HG03135 (cell line): ENCODE measurements at regions not wholly inside any gene's neighbourhood (a gene's known extent, or its start where the extent isn't known, plus 50 kb on each side); places are given as distances from the start of the nearest gene placed in this dataset.

Experiments
- ATAC-seq: cut with Tn5 transposase; IDR thresholded peaks from one replicate; pipeline ENCODE4 v1.9.1; 2021; ENCODE audit warnings: mild to moderate bottlenecking, moderate library complexity; ENCODE audit not compliant: unreplicated experiment

DNA sequence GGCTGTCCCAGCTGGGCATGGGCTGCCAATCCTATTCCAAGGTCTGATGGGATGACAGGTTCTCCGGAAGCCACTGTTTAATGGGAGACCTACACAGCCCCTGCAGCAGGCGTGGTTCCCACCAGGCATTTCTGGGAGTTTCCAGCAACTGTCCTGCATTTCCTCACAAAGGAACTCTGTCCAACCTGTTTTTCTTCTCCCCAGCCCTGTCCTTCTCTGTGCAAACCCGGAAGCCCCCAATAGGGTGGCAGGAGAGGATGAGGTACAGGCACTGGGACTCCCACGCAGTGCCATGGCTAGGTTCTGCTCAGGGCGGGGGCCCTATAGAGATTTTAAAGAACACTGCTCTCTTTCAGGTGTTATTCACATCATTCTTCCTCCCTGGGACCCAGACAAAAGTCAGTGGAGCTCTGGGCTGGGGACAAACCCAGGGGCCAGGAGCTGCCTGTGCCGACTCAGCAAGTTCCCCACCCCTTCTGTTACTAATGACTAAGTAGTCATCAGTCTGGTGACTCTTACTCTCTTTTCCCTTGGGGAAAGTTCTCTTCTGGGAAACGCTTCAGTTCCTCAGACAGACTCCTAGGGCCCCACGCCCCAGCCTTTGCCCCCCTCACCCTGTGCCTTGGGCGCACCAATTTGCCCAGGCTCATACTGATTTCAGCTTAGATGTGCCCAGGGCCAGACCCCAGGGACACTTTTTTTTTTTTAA, 97.7 kb downstream of the CD47 start:
- no peak for ATAC-seq

DNA sequence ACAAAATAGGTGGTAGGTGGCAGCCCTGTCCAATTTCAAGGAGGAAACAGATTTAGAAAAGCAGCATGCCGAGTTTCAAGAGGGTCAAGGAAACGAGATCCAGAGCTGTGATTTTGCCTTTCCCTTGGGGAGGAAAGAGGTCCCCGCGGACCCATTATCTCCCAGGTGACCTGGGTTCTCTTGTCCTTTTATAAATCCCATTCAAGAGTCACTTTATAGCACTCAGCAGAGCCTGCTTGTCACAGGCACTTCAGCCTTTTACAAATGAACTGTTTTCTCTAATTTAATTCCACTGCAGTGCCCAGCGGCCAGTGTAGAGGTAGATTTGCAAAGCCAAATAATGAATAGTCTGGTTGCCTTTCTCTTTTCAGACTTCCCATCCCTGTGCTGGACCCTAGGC, 99.9 kb downstream of the CD47 start:
- no peak for ATAC-seq

- no peak for ATAC-seq
Observed at GRCh38 chr3:107990433-107990832, 100.4 kb downstream of the CD47 start.

DNA sequence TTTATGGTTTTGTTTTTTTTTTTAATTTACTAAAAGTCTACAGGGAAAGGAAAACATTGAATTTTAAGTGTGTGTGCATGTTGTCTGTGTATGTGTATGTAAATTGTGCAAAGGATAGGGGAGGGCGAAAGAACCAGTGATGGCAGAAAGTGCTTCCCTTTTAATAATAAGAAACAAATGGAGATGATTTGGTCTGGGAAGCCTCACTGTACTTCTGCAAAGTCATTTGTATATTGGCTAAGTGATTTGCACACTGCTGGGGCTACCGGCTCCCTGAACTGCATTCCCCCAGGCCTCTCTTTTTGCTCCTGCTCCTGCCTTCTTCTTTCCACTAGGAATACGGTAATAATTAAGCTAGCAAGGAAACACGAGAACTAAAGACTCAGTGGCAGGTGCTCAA, 101.2 kb downstream of the CD47 start:
- no peak for ATAC-seq

DNA sequence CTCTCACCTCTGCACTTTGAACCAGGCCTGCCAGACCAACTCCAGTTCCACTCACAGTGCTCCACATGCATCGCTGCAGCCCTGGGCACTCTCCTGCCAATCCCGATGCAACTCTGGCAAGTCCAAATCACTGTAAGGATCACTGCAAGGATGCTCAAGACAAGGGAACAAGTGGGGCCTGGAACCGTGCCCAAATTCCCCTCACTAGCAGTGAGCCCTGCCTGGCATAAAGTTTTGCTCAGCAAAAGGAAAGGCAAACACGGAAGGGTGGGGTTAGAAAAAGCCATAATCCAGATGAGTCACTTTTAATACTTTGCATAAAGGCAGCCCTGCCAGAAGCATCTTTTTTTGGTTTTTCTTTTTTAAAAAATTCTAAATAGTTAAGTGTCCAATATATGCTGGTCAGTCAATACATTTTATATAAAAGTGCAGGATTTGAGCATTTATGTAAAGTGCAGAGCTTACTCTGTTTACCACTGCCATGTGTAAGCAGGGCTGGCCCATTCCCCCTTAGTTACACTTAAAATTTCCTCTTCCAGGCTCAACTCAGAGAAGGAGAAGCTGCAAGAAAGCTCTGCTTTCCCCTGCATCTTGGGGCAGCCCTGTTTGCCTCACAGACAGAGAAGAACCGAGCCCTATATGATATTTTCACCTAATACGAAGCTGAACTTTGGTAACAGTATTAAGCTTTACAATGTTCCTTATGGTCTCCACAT, 102.2 kb downstream of the CD47 start:
- ATAC-seq = no peak

DNA sequence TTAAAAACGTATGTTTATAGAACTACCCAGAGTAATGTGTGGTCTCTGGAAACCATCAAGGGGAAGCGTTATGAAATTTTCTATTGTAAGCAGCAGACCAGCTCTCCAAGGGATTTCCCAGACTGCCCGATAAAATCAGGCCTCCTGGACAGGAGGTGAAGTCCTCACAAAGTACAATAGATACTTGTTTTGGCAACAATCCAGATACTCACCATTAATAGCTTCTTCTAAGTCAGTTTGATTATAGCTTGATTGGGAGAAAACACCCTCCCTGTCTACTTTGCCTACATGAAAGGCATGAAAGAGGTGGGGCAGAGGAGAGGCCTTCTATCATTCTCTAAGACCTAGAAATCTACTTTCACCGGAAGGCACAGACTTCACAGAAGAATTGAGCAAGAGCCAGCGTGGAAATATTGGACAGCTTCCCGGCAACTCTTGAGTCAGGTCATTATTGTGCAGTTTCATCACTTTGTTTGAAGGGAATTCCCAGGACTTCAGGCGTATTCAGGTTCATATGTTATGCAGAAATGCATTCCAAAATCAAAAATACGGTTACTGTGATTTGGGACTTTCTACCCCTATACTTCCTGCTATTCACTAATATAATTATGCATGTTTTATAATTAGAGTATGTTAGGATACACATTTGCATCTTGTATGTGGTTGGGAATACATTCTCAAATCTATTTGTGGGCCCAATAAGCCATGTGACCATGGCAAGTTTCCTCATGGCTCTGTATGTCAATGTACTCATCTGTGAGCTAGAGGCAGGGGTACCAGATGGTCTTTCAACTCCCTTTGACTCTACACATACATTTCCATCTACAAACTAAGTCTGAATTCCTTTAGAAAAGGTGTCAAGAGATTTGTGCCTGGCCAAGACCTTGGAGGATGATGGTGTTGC, 103.5 kb downstream of the CD47 start:
- no peak for ATAC-seq

- no peak for ATAC-seq
Observed at GRCh38 chr3:107986505-107986904, 104.3 kb downstream of the CD47 start.

DNA sequence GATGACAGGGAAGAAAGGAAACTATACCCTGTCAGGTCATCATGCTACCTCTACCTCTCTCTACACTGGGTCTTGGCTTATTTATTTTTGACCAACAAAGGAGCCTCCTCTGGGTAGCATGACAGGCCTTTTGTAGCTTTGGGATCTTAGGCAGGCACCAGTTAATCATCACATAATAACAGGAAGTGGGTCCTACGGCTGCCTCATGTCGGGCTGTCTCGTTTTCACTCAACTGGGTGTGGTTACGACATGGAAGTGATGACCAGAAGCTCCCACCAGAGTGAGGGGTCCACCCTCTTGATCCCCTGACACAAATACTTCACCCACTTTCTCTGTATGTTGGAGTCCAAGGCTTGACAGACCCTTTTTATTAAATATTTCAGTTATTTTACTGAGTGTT, 105.3 kb downstream of the CD47 start:
- ATAC-seq = peak; percentile 98

DNA sequence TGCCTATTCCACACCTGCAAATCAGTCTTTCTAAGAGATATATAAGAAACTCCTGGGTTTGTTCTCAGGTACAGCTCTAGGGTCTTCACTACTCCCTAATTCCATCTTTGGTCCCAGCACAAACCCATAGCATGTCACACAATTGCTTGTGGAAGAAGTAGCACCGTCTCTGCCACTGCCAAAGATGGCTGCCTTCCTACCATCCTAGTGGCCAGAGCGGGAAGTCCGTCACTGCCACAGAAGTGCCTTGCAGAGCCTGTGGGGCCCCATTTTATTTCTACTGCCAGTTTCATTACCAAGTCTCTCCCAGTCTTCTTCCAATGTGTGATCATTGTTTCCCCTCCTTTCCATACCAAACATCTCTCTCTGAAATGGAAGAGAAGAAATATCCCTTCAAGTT, 107.6 kb downstream of the CD47 start:
- no peak for ATAC-seq

GRCh38 chr3:107982165-107982564, 108.7 kb downstream of the CD47 start:
- no peak for ATAC-seq

DNA sequence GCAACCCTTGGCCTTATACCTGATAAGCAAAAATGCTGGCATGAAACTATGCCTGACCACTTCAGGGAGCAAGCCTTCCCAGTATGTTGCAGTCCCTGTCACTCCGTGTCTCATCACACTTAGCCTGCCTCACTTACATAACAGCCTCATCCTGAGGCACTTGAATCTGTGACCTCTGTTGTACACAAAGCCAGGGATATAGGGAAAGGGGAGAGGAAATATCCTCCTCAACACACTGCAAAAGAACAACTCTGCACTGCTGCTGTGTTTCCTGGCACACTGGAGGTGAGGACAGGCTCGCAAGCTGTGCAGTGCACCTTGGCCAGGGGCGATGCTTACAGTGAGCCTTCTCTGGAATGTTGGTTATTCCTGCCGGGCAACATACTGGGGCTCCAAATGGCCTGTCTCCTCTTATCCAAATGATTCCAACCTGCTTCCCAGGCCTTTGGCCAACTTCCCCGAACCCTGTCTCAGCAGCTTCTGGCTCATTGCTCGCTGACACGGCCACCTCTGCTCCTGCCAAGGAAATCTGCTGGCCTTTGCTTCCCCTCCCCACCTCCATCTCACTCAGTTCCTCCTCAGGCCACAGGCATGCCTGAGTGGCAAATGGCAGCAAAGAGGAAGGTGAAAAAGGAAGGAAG, 109.2 kb downstream of the CD47 start:
- no peak for ATAC-seq

GRCh38 chr3:107979538-107979937, 111.3 kb downstream of the CD47 start:
- ATAC-seq = no peak

GRCh38 chr3:107978131-107979055, 112.4 kb downstream of the CD47 start:
- no peak for ATAC-seq

GRCh38 chr3:107977221-107978130, 113.4 kb downstream of the CD47 start:
- no peak for ATAC-seq

DNA sequence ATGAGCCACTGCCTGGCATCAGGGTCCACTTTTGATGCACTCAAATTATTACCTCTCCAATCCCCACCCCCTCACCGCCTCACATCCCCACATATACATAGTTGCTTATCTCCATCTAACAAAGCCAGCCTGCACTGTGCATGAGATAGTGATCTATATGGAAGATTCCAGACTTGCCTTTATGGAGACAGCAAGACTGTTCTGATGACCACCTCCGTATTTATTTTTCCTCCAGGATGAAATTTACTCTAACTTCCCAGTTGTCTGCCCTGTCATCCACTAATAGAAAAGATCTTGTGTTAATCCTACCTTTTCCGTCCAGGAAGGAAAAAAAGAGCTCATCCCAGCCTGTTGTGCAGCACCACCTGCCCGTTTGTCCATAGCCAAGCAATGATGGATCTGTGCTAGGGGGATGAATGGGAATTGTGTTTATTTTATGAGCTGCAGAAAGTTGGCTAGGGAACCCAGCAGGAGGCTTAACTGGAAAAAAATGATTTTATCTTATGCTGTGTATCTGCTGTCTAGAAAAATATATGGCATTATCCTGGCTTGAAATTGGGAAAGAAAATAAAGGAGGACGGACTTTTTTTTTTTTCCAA, 114.5 kb downstream of the CD47 start:
- ATAC-seq = no peak

DNA sequence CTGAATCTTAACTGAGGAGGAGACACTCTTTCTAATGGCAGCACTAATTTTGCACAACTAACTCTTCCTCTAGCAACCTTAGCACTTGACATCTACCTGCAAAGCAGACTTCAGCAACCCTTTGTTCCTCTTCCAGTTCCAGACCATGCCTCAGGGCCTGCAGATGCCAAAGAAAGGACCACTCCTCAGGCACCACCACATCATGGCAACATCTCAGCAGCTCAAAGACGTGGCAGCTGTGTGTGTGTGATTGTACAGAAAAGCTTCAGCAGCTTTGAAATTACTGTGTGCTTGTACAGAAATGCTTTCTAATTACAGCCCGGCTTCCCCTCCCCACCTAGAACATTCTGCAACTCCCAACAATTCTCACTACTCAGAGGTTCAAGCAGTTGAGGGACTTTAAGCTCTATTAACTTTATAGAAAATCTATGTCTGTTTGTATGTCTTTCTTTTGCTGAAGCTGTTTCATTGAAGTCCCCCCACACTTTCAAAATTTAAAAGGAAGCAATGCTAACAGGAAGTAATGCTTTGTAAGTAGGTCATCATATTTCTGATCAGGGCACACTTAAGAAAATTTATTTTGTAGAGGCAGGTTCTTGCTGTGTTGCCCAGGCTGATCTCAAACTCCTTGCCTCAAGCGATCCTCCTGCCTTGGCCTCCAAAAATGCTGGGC, 115.2 kb downstream of the CD47 start:
- no peak for ATAC-seq

DNA sequence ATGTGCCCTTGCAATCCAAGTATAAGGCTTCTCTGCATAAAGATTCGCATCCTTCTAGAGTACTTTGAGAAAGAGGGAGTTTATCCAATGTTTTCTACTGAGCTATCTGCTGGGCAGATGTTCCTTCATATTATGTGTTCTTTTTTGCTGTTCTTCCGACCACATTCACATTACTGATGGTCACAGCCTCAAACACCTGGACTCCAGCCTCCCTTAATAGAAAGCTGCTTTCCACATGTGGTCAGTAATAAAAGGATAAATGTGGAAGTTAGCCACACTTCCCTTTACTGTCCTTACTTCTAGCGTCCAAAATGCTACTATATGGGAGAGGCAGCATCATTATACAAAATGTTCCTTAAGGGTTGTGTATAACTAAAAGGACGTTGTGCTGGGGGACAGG, 116.9 kb downstream of the CD47 start:
- no peak for ATAC-seq

DNA sequence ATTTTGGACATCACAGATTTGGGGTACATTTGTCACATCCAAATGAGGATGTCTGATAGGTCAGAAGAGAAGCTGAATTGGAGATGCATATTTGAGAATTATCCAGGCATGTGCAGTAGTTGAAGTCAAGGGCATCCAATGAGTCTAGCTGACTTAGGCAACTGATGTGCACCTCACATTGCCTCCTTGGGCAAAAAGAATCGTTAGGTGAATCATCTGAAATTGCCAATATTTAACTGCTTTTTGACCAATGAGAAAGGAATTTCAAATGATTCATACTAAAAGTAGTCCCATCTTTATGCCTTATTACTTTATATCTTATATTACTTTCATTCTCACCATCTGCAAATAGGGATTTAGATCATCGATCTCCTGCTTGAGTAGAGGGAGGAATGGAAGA, 117.7 kb downstream of the CD47 start:
- no peak for ATAC-seq
